ENCODE measurements at regions not wholly inside any gene's neighbourhood (a gene's known extent, or its start where the extent isn't known, plus 50 kb on each side); places are given as distances from the start of the nearest gene placed in this dataset.
"Not testable (repeated sequence)": the region's sequence is repeated elsewhere in the genome, so short reads cannot be mapped to it uniquely, and the experiment has no call there.

- Mint-ChIP-seq H3K27ac (no peak overlapping the region), H3K9me3 (no peaks in the 10 kb centered on the region), H3K4me3 (no peak overlapping the region), H3K36me3 (ENCODE audit: low read depth) (no peaks in the 10 kb centered on the region), H3K27me3 (peaks cover 6% of the 10 kb centered on the region), H3K4me1 (ENCODE audit: low read depth) (no peaks in the 10 kb centered on the region)
- no peak for ATAC-seq
- intact Hi-C loops (cut with micrococcal nuclease), result no loop called here
- no peak for TF ChIP-seq CTCF (IDR thresholded peaks at IDR 0.05)
- DNase-seq, result no peak
- ChIA-PET CTCF (no interaction called here), POLR2A (interaction anchor here (0.6 kb wide), 1 partner anchor 104 kb away, joined by 3 read pairs; no protein-coding TSS in a partner anchor)
Observed at GRCh38 chr4:122086338-122087065, 65.6 kb upstream of the BLTP1 start.

GRCh38 chr4:122083989-122084388, 68.1 kb upstream of the BLTP1 start:
- no peaks in the 10 kb centered on the region for H3K36me3 Mint-ChIP-seq (ENCODE audit: low read depth)
- H3K4me3 Mint-ChIP-seq, result no peak overlapping the region
- no peak for TF ChIP-seq CTCF (IDR thresholded peaks at IDR 0.05)
- intact Hi-C loops (cut with micrococcal nuclease), result no loop called here
- no peaks in the 10 kb centered on the region for H3K4me1 Mint-ChIP-seq (ENCODE audit: low read depth)
- ATAC-seq (no peak), DNase-seq (no peak)
- ChIA-PET POLR2A (no interaction called here), CTCF (interaction anchor here (1.0 kb wide), 1 partner anchor 136 kb away, joined by 3 read pairs; no protein-coding TSS in a partner anchor)
- H3K27me3 Mint-ChIP-seq, result peaks cover 4% of the 10 kb centered on the region
- no peak overlapping the region for H3K27ac Mint-ChIP-seq
- H3K9me3 Mint-ChIP-seq, result no peaks in the 10 kb centered on the region

- ATAC-seq (no peak), DNase-seq (no peak)
- H3K9me3 Mint-ChIP-seq, result no peaks in the 10 kb centered on the region
- H3K27me3 Mint-ChIP-seq, result peaks cover 4% of the 10 kb centered on the region
- no peak for TF ChIP-seq CTCF (IDR thresholded peaks at IDR 0.05)
- CTCF ChIA-PET, result no interaction called here
- POLR2A ChIA-PET, result no interaction called here
- no peak overlapping the region for H3K4me3 Mint-ChIP-seq
- no peak overlapping the region for H3K27ac Mint-ChIP-seq
- intact Hi-C loops (cut with micrococcal nuclease), result no loop called here
- H3K36me3 Mint-ChIP-seq (ENCODE audit: low read depth), result no peaks in the 10 kb centered on the region
- H3K4me1 Mint-ChIP-seq (ENCODE audit: low read depth), result no peaks in the 10 kb centered on the region
Observed at GRCh38 chr4:122083351-122083750, 68.8 kb upstream of the BLTP1 start.

GRCh38 chr4:122082661-122083060, 69.5 kb upstream of the BLTP1 start:
- no peak overlapping the region for H3K4me3 Mint-ChIP-seq

GRCh38 chr4:122077653-122078052, 74.5 kb upstream of the BLTP1 start:
- CTCF ChIA-PET; DNase-seq; H3K4me3 Mint-ChIP-seq; H3K9me3 Mint-ChIP-seq; intact Hi-C loops (cut with micrococcal nuclease); H3K4me1 Mint-ChIP-seq (ENCODE audit: low read depth); H3K27ac Mint-ChIP-seq; ATAC-seq; POLR2A ChIA-PET; H3K36me3 Mint-ChIP-seq (ENCODE audit: low read depth): not testable (repeated sequence)
- H3K27me3 Mint-ChIP-seq, result peaks cover 14% of the 10 kb centered on the region

More at GRCh38 chr4:122082661-122083060, 69.5 kb upstream of the BLTP1 start:
- H3K27ac Mint-ChIP-seq, result no peak overlapping the region
- no peaks in the 10 kb centered on the region for H3K4me1 Mint-ChIP-seq (ENCODE audit: low read depth)
- no peaks in the 10 kb centered on the region for H3K36me3 Mint-ChIP-seq (ENCODE audit: low read depth)
- no peak for ATAC-seq
- no peak for TF ChIP-seq CTCF (IDR thresholded peaks at IDR 0.05)
- POLR2A ChIA-PET, result no interaction called here
- CTCF ChIA-PET, result no interaction called here
- DNase-seq, result no peak
- no peaks in the 10 kb centered on the region for H3K9me3 Mint-ChIP-seq
- intact Hi-C loops (cut with micrococcal nuclease), result no loop called here
- H3K27me3 Mint-ChIP-seq, result peaks cover 3% of the 10 kb centered on the region

- H3K4me1 Mint-ChIP-seq (ENCODE audit: low read depth); H3K36me3 Mint-ChIP-seq (ENCODE audit: low read depth); CTCF ChIA-PET; intact Hi-C loops (cut with micrococcal nuclease); POLR2A ChIA-PET; DNase-seq; ATAC-seq; H3K9me3 Mint-ChIP-seq; H3K4me3 Mint-ChIP-seq; H3K27ac Mint-ChIP-seq: not testable (repeated sequence)
- H3K27me3 Mint-ChIP-seq, result peaks cover 14% of the 10 kb centered on the region
Observed at GRCh38 chr4:122076835-122077234, 75.3 kb upstream of the BLTP1 start.
